ENCODE measurements at regions not wholly inside any gene's neighbourhood (a gene's known extent, or its start where the extent isn't known, plus 50 kb on each side); places are given as distances from the start of the nearest gene placed in this dataset.

GRCh38 chr5:125836256-125836655 is 587.0 kb upstream of the GRAMD2B start:
- TF ChIP-seq MLLT10 (CRISPR knock-in tag; IDR thresholded peaks at IDR 0.05) (no peak), ZFP82 (CRISPR knock-in tag; IDR thresholded peaks at IDR 0.05; ENCODE audit: borderline replicate concordance) (no peak), MED13 (CRISPR knock-in tag; IDR thresholded peaks at IDR 0.05) (no peak), MXD1 (CRISPR knock-in tag; IDR thresholded peaks at IDR 0.05) (no peak), CSRNP2 (CRISPR knock-in tag; conservative IDR thresholded peaks at IDR 0.05; ENCODE audit: low read depth) (no peak), PITX1 (CRISPR knock-in tag; IDR thresholded peaks at IDR 0.05) (no peak), ZFP91 (CRISPR knock-in tag; IDR thresholded peaks at IDR 0.05; ENCODE audit: borderline replicate concordance) (no peak), ZFP36L2 (CRISPR knock-in tag; IDR thresholded peaks at IDR 0.05) (no peak), NFYB (CRISPR knock-in tag; IDR thresholded peaks at IDR 0.05) (no peak), RCOR2 (CRISPR knock-in tag; IDR thresholded peaks at IDR 0.05) (no peak), MTF2 (CRISPR knock-in tag; IDR thresholded peaks at IDR 0.05; ENCODE audit: borderline replicate concordance) (no peak), FLYWCH1 (CRISPR knock-in tag; IDR thresholded peaks at IDR 0.05) (no peak), ZNF121 (CRISPR knock-in tag; IDR thresholded peaks at IDR 0.05) (no peak), CAMTA2 (CRISPR knock-in tag; IDR thresholded peaks at IDR 0.05; ENCODE audit: borderline replicate concordance) (no peak)
- CTCF ChIA-PET (ENCODE audit: low intra/inter-chr PET ratio, low total read pairs) = no interaction called here
- in situ Hi-C loops (cut with HindIII; ENCODE audit: extremely low pct_ligation_motif_present, low pct_unique_long_range_greater_than_20kb) = no loop called here

More at GRCh38 chr5:125836256-125836655, 587.0 kb upstream of the GRAMD2B start:
- no TSS peak for BruUV-seq (replicated peaks)
- Histone ChIP-seq H3K9me3 (ENCODE audit: low read length) (peaks cover 17% of the 10 kb centered on the region), H2AFZ (ENCODE audit: low read length) (no peak overlapping the region), H3K9ac (ENCODE audit: insufficient read depth, low read depth, low read length) (no peak overlapping the region), H3K79me2 (ENCODE audit: insufficient read depth, low read length) (no peaks in the 10 kb centered on the region), H3K4me3 (replicated peaks in 1 of 3; ENCODE audit: insufficient read depth in 1 of 3, low read depth in 2 of 3, low read length in 3 of 3) (no peak overlapping the region), H3K36me3 (replicated peaks in 1 of 2; ENCODE audit: control insufficient read depth in 1 of 2, insufficient read depth in 2 of 2, low read length in 2 of 2) (no peaks in the 10 kb centered on the region), H3K27me3 (ENCODE audit: control insufficient read depth in 1 of 2, insufficient read depth in 2 of 2, low read length in 2 of 2) (no peaks in the 10 kb centered on the region), H3K27ac (ENCODE audit: extremely low read length, insufficient read depth, low read length) (no peak overlapping the region), H3K4me1 (ENCODE audit: insufficient read depth, low read length) (no peaks in the 10 kb centered on the region), H3K4me2 (ENCODE audit: low read depth, low read length) (no peak overlapping the region), H4K20me1 (ENCODE audit: insufficient read depth, low read length) (no peaks in the 10 kb centered on the region)
- no peak for DNase-seq (ENCODE audit: low spot score)
- ATAC-seq = no peak
- FAIRE-seq = no peak
- intact Hi-C loops (cut with micrococcal nuclease; ENCODE audit: unreplicated experiment) = loop anchor here (10.0 kb wide), 1 partner anchor 1311 kb away; no protein-coding TSS in a partner anchor
- POLR2A ChIA-PET = no interaction called here
- WGBS (ENCODE audit: low lambda C conversion rate) = 5% methylated on average over 2 of the region's 2 CpGs

Measured in HepG2 (cell line).